Astrocyte (in vitro differentiated cells and primary cell): ENCODE measurements at regions not wholly inside any gene's neighbourhood (a gene's known extent, or its start where the extent isn't known, plus 50 kb on each side); places are given as distances from the start of the nearest gene placed in this dataset.

ENCODE experiments used
- DNase-seq: peaks from one replicate; pipeline ENCODE4 v3.0.0-alpha.2; 2010; ENCODE audit warnings: low read depth
- FAIRE-seq: peaks from 2 replicates; lab custom pipeline; 2011; peaks lifted over from hg19 to GRCh38; lab: Jason Lieb, UNC
- H2AFZ ChIP-seq: 2 replicates; pipeline ENCODE4 v1.6.0; 2012; ENCODE audit warnings: low read depth, low read length, inconsistent platforms
- H3K27ac ChIP-seq: 2 replicates; pipeline ENCODE4 v1.5.1; 2011; ENCODE audit warnings: low read depth, low read length, inconsistent platforms
- H3K27me3 ChIP-seq: 2 replicates; pipeline ENCODE4 v1.6.0; 2011; ENCODE audit warnings: low read length, inconsistent platforms; ENCODE audit not compliant: insufficient read depth
- H3K36me3 ChIP-seq: 2 replicates; pipeline ENCODE4 v1.5.1; 2011; ENCODE audit warnings: low read length, inconsistent platforms; ENCODE audit not compliant: insufficient read depth
- H3K4me1 ChIP-seq: 2 replicates; pipeline ENCODE4 v1.5.1; 2011; ENCODE audit warnings: low read length, inconsistent platforms; ENCODE audit not compliant: insufficient read depth
- H3K4me2 ChIP-seq: 2 replicates; pipeline ENCODE4 v1.6.0; 2012; ENCODE audit warnings: low read length, inconsistent platforms
- H3K4me3 ChIP-seq: 2 replicates; pipeline ENCODE4 v1.5.1; 2011; ENCODE audit warnings: low read depth, mild to moderate bottlenecking, low read length, inconsistent platforms; ENCODE audit not compliant: insufficient read depth
- H3K79me2 ChIP-seq: 2 replicates; pipeline ENCODE4 v1.6.0; 2012; ENCODE audit warnings: mild to moderate bottlenecking, low read length, inconsistent platforms; ENCODE audit not compliant: insufficient read depth
- H3K9ac ChIP-seq: 2 replicates; pipeline ENCODE4 v1.6.0; 2012; ENCODE audit warnings: mild to moderate bottlenecking, low read length, inconsistent platforms
- H3K9me3 ChIP-seq: 2 replicates; pipeline ENCODE4 v1.5.1; 2012; ENCODE audit warnings: low read depth, mild to moderate bottlenecking, low read length, inconsistent platforms; ENCODE audit not compliant: insufficient read depth
- H4K20me1 ChIP-seq: 2 replicates; pipeline ENCODE4 v1.6.0; 2012; ENCODE audit warnings: low read length, inconsistent platforms; ENCODE audit not compliant: insufficient read depth
- H3K27ac Mint-ChIP-seq: one replicate; pipeline ENCODE4 v1.8.0; 2021; ENCODE audit warnings: mild to moderate bottlenecking, mixed read lengths; ENCODE audit not compliant: unreplicated experiment
- H3K27me3 Mint-ChIP-seq: one replicate; pipeline ENCODE4 v1.8.0; 2021; ENCODE audit warnings: low read depth, mixed read lengths; ENCODE audit not compliant: unreplicated experiment
- H3K36me3 Mint-ChIP-seq: one replicate; pipeline ENCODE4 v1.8.0; 2021; ENCODE audit warnings: low read depth, mixed read lengths; ENCODE audit not compliant: unreplicated experiment
- H3K4me1 Mint-ChIP-seq: one replicate; pipeline ENCODE4 v1.8.0; 2021; ENCODE audit warnings: low read depth, mixed read lengths; ENCODE audit not compliant: unreplicated experiment
- H3K4me3 Mint-ChIP-seq: one replicate; pipeline ENCODE4 v1.8.0; 2021; ENCODE audit warnings: mild to moderate bottlenecking, moderate library complexity, mixed read lengths; ENCODE audit not compliant: unreplicated experiment
- H3K9me3 Mint-ChIP-seq: one replicate; pipeline ENCODE4 v1.8.0; 2021; ENCODE audit warnings: mild to moderate bottlenecking, mixed read lengths; ENCODE audit not compliant: unreplicated experiment
- CTCF ChIP-seq: IDR thresholded peaks from 2 replicates; pipeline ENCODE4 v1.5.1; 2011; ENCODE audit warnings: low read depth, mild to moderate bottlenecking, inconsistent platforms, low read length, moderate library complexity; ENCODE audit not compliant: insufficient read depth
- EZH2 ChIP-seq: IDR thresholded peaks from 2 replicates; pipeline ENCODE4 v1.6.1; 2012; ENCODE audit warnings: mild to moderate bottlenecking, low read length, inconsistent platforms; ENCODE audit not compliant: insufficient read depth

- no peak overlapping the region for H2AFZ ChIP-seq
- Mint-ChIP-seq H3K4me3 (no peak overlapping the region), H3K9me3 (no peaks in the 10 kb centered on the region), H3K4me1 (peaks cover 16% of the 10 kb centered on the region), H3K27me3 (peaks cover 8% of the 10 kb centered on the region), H3K27ac (no peak overlapping the region), H3K36me3 (no peaks in the 10 kb centered on the region)
- H4K20me1 ChIP-seq = no peaks in the 10 kb centered on the region
- no peak overlapping the region for H3K9ac ChIP-seq
- TF ChIP-seq EZH2 (no peak), CTCF (no peak)
- H3K36me3 ChIP-seq = no peaks in the 10 kb centered on the region
- DNase-seq (no peak), FAIRE-seq (no peak)
- H3K9me3 ChIP-seq = no peaks in the 10 kb centered on the region
- H3K27ac ChIP-seq = no peak overlapping the region
- no peak overlapping the region for H3K4me3 ChIP-seq
- no peaks in the 10 kb centered on the region for H3K79me2 ChIP-seq
- H3K4me2 ChIP-seq = no peak overlapping the region
- H3K27me3 ChIP-seq = no peaks in the 10 kb centered on the region
- peaks cover 4% of the 10 kb centered on the region for H3K4me1 ChIP-seq
Measured at GRCh38 chr17:51398687-51399086, 138.3 kb downstream of the UTP18 start.

- no peak for FAIRE-seq
- no peaks in the 10 kb centered on the region for H3K9me3 ChIP-seq
- H3K27me3 ChIP-seq = no peaks in the 10 kb centered on the region
- no peak overlapping the region for H3K4me3 ChIP-seq
- no peak overlapping the region for H3K27ac ChIP-seq
- no peak for TF ChIP-seq CTCF
- TF ChIP-seq EZH2 = no peak
- H3K4me3 Mint-ChIP-seq = no peak overlapping the region
- peaks cover 8% of the 10 kb centered on the region for H3K27me3 Mint-ChIP-seq
- H3K36me3 Mint-ChIP-seq = no peaks in the 10 kb centered on the region
- DNase-seq = no peak
- peaks cover 4% of the 10 kb centered on the region for H3K4me1 ChIP-seq
- no peak overlapping the region for H3K9ac ChIP-seq
- peaks cover 16% of the 10 kb centered on the region for H3K4me1 Mint-ChIP-seq
- no peaks in the 10 kb centered on the region for H3K79me2 ChIP-seq
- H3K36me3 ChIP-seq = no peaks in the 10 kb centered on the region
- H4K20me1 ChIP-seq = no peaks in the 10 kb centered on the region
- H3K9me3 Mint-ChIP-seq = no peaks in the 10 kb centered on the region
- peak overlapping the region; percentile 24 for H3K27ac Mint-ChIP-seq
- no peak overlapping the region for H2AFZ ChIP-seq
- no peak overlapping the region for H3K4me2 ChIP-seq
Measured at GRCh38 chr17:51401279-51401678, 140.9 kb downstream of the UTP18 start.

- Mint-ChIP-seq H3K9me3 (no peaks in the 10 kb centered on the region), H3K4me1 (peaks cover 8% of the 10 kb centered on the region), H3K4me3 (no peak overlapping the region), H3K27ac (no peak overlapping the region), H3K36me3 (no peaks in the 10 kb centered on the region), H3K27me3 (peaks cover 15% of the 10 kb centered on the region)
- TF ChIP-seq EZH2 (no peak), CTCF (no peak)
- no peak overlapping the region for H3K4me3 ChIP-seq
- H3K79me2 ChIP-seq = no peaks in the 10 kb centered on the region
- DNase-seq = no peak
- H4K20me1 ChIP-seq = no peaks in the 10 kb centered on the region
- no peaks in the 10 kb centered on the region for H3K9me3 ChIP-seq
- no peaks in the 10 kb centered on the region for H3K36me3 ChIP-seq
- no peaks in the 10 kb centered on the region for H3K27me3 ChIP-seq
- H3K9ac ChIP-seq = no peak overlapping the region
- H3K27ac ChIP-seq = no peak overlapping the region
- H2AFZ ChIP-seq = no peak overlapping the region
- no peak overlapping the region for H3K4me2 ChIP-seq
- H3K4me1 ChIP-seq = no peaks in the 10 kb centered on the region
- no peak for FAIRE-seq
Measured at GRCh38 chr17:51402899-51403298, 142.6 kb downstream of the UTP18 start.
